CD14-positive monocyte (primary cell): ENCODE measurements at regions not wholly inside any gene's neighbourhood (a gene's known extent, or its start where the extent isn't known, plus 50 kb on each side); places are given as distances from the start of the nearest gene placed in this dataset.

Experiments
- DNase-seq, 3 donors: peaks; one replicate each; pipeline ENCODE4 v3.0.0-alpha.2; 2011 to 2022
- H2AFZ ChIP-seq: 2 replicates; pipeline ENCODE4 v1.6.0; 2012; ENCODE audit warnings: mild to moderate bottlenecking, low read depth, low read length, inconsistent platforms; ENCODE audit not compliant: insufficient read depth, poor library complexity, severe bottlenecking
- H3K27ac ChIP-seq, 2 donors: 1 replicate in 1 of 2; 2 replicates in 1 of 2; pipeline ENCODE4 v1.5.1; 2012 to 2013; ENCODE audit warnings: low read length in 2 of 2, control low read depth in 1 of 2, inconsistent platforms in 1 of 2, low read depth in 1 of 2, mild to moderate bottlenecking in 1 of 2
- H3K27me3 ChIP-seq, 2 donors: one replicate each; pipeline versions ENCODE4 v1.6.0 to v1.6.1; 2011 to 2013; ENCODE audit warnings: low read length in 2 of 2; ENCODE audit not compliant: control insufficient read depth in 2 of 2, insufficient read depth in 2 of 2
- H3K36me3 ChIP-seq, 2 donors: replicated peaks in 1 of 2; 1 replicate in 1 of 2; 2 replicates in 1 of 2; pipeline versions ENCODE4 v1.5.1 to v1.6.1; 2012 to 2013; ENCODE audit warnings: low read length in 2 of 2, control low read depth in 1 of 2, inconsistent platforms in 1 of 2, mild to moderate bottlenecking in 1 of 2; ENCODE audit not compliant: insufficient read depth in 2 of 2, control insufficient read depth in 1 of 2
- H3K4me1 ChIP-seq, 2 donors: 1 replicate in 1 of 2; 2 replicates in 1 of 2; pipeline versions ENCODE4 v1.5.1 to v1.6.1; 2012 to 2013; ENCODE audit warnings: low read length in 2 of 2, control low read depth in 1 of 2, inconsistent platforms in 1 of 2, mild to moderate bottlenecking in 1 of 2, moderate library complexity in 1 of 2; ENCODE audit not compliant: insufficient read depth in 2 of 2, control insufficient read depth in 1 of 2
- H3K4me2 ChIP-seq: replicated peaks from 2 replicates; pipeline ENCODE3; 2012; ENCODE audit warnings: low read length, moderate library complexity, mild to moderate bottlenecking; ENCODE audit not compliant: poor library complexity, severe bottlenecking; ENCODE audit errors: extremely low read depth
- H3K4me3 ChIP-seq, 3 experiments: fragments of 200-600 bp in 1 of 3; sonication (generic) in 1 of 3; replicated peaks in 1 of 3; 1 replicate in 2 of 3; 2 replicates in 1 of 3; pipeline ENCODE4 v1.5.1; 2011 to 2013; ENCODE audit warnings: low read length in 3 of 3, mild to moderate bottlenecking in 3 of 3, control low read depth in 2 of 3, low read depth in 2 of 3, inconsistent platforms in 1 of 3, moderate library complexity in 1 of 3
- H3K79me2 ChIP-seq: 2 replicates; pipeline ENCODE4 v1.6.0; 2012; ENCODE audit warnings: mild to moderate bottlenecking, control low read depth, inconsistent platforms, low read length, moderate library complexity; ENCODE audit not compliant: insufficient read depth
- H3K9ac ChIP-seq: 2 replicates; pipeline ENCODE4 v1.6.0; 2017; ENCODE audit warnings: low read length, mild to moderate bottlenecking; ENCODE audit not compliant: insufficient read depth, poor library complexity, severe bottlenecking
- H3K9me3 ChIP-seq, 2 donors: replicated peaks in 1 of 2; 1 replicate in 1 of 2; 2 replicates in 1 of 2; pipeline versions ENCODE4 v1.5.1 to v1.6.1; 2012 to 2013; ENCODE audit warnings: low read length in 2 of 2, control low read depth in 1 of 2; ENCODE audit not compliant: control insufficient read depth in 1 of 2, insufficient read depth in 1 of 2
- H4K20me1 ChIP-seq: 2 replicates; pipeline ENCODE4 v1.6.0; 2012; ENCODE audit warnings: mild to moderate bottlenecking, low read length, control low read depth, moderate library complexity; ENCODE audit not compliant: insufficient read depth
- H3K27ac Mint-ChIP-seq, 7 donors: one replicate each; pipeline ENCODE4 v1.8.0; 2020; ENCODE audit warnings: mild to moderate bottlenecking in 7 of 7, mixed read lengths in 7 of 7, moderate library complexity in 6 of 7, inconsistent platforms in 2 of 7
- H3K27me3 Mint-ChIP-seq, 3 donors: one replicate each; pipeline ENCODE4 v1.8.0; 2021 to 2022; ENCODE audit warnings: low read depth in 3 of 3, mild to moderate bottlenecking in 3 of 3, mixed read lengths in 3 of 3, moderate library complexity in 3 of 3, inconsistent platforms in 1 of 3
- H3K36me3 Mint-ChIP-seq, 2 donors: one replicate each; pipeline ENCODE4 v1.8.0; 2020; ENCODE audit warnings: mixed read lengths in 2 of 2, inconsistent platforms in 1 of 2, mild to moderate bottlenecking in 1 of 2
- H3K4me1 Mint-ChIP-seq: one replicate; pipeline ENCODE4 v1.8.0; 2020; ENCODE audit warnings: mild to moderate bottlenecking, mixed read lengths
- H3K4me3 Mint-ChIP-seq, 2 donors: one replicate each; pipeline ENCODE4 v1.8.0; 2020; ENCODE audit warnings: mild to moderate bottlenecking in 2 of 2, mixed read lengths in 2 of 2, moderate library complexity in 1 of 2
- H3K9me3 Mint-ChIP-seq, 7 donors: one replicate each; pipeline ENCODE4 v1.8.0; 2020 to 2022; ENCODE audit warnings: mixed read lengths in 7 of 7, mild to moderate bottlenecking in 6 of 7, moderate library complexity in 6 of 7, inconsistent platforms in 2 of 7
- WGBS: methylation state at CpG from one replicate; pipeline ENCODE4 v1.1.5; 2013; ENCODE audit warnings: missing lambda C conversion rate; ENCODE audit not compliant: insufficient coverage; 5-methylcytosine and 5-hydroxymethylcytosine counted together
- intact Hi-C, 2 donors: fragments of 100-400 bp; cut with micrococcal nuclease; formaldehyde crosslinking; loops; one replicate each; pipeline versions ENCODE4 v1.15.0 to v1.15.1; 2023
- TF ChIP-seq, protein P1 (sequence below): fragments of 200-600 bp; IDR thresholded peaks from one replicate; pipeline ENCODE4 v1.8.0; 2022; ENCODE audit warnings: antibody characterized with exemption, mild to moderate bottlenecking

GRCh38 chr13:87344176-87344575 is 327.0 kb upstream of the SLITRK5 start:
- H3K36me3 ChIP-seq: no peaks in the 10 kb centered on the region
- no peak overlapping the region for H3K27ac ChIP-seq
- H3K27me3 Mint-ChIP-seq: no peaks in the 10 kb centered on the region
- no peak overlapping the region for H3K27ac Mint-ChIP-seq
- H4K20me1 ChIP-seq: no peaks in the 10 kb centered on the region
- no peak overlapping the region for H3K4me2 ChIP-seq
- no peaks in the 10 kb centered on the region for H3K79me2 ChIP-seq
- no peaks in the 10 kb centered on the region for H3K4me1 Mint-ChIP-seq
- no peak for DNase-seq
- no peak overlapping the region for H2AFZ ChIP-seq
- H3K4me1 ChIP-seq: no peaks in the 10 kb centered on the region
- H3K9me3 Mint-ChIP-seq: peaks cover 0 to 7% (median 1%) of the 10 kb centered on the region in 7 donors
- TF ChIP-seq, protein P1, sequence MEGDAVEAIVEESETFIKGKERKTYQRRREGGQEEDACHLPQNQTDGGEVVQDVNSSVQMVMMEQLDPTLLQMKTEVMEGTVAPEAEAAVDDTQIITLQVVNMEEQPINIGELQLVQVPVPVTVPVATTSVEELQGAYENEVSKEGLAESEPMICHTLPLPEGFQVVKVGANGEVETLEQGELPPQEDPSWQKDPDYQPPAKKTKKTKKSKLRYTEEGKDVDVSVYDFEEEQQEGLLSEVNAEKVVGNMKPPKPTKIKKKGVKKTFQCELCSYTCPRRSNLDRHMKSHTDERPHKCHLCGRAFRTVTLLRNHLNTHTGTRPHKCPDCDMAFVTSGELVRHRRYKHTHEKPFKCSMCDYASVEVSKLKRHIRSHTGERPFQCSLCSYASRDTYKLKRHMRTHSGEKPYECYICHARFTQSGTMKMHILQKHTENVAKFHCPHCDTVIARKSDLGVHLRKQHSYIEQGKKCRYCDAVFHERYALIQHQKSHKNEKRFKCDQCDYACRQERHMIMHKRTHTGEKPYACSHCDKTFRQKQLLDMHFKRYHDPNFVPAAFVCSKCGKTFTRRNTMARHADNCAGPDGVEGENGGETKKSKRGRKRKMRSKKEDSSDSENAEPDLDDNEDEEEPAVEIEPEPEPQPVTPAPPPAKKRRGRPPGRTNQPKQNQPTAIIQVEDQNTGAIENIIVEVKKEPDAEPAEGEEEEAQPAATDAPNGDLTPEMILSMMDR: no peak
- no peak overlapping the region for H3K4me3 ChIP-seq
- intact Hi-C loops: no loop called here
- WGBS: no CpG with 5 or more reads among the region's 2 CpGs
- H3K9me3 ChIP-seq: no peaks in the 10 kb centered on the region
- no peaks in the 10 kb centered on the region for H3K27me3 ChIP-seq
- H3K36me3 Mint-ChIP-seq: no peaks in the 10 kb centered on the region
- H3K9ac ChIP-seq: no peak overlapping the region
- no peak overlapping the region for H3K4me3 Mint-ChIP-seq

GRCh38 chr13:87355451-87355850 is 315.7 kb upstream of the SLITRK5 start:
- H3K4me1 Mint-ChIP-seq: no peaks in the 10 kb centered on the region
- Histone ChIP-seq H3K4me3 (no peak overlapping the region), H4K20me1 (no peaks in the 10 kb centered on the region), H3K79me2 (no peaks in the 10 kb centered on the region), H3K4me2 (no peak overlapping the region), H3K9me3 (peaks cover 24 to 27% of the 10 kb centered on the region in 2 donors), H3K27ac (no peak overlapping the region), H3K27me3 (no peaks in the 10 kb centered on the region), H3K4me1 (no peaks in the 10 kb centered on the region), H3K36me3 (no peaks in the 10 kb centered on the region), H2AFZ (no peak overlapping the region), H3K9ac (no peak overlapping the region)
- TF ChIP-seq, protein P1: no peak
- intact Hi-C loops: no loop called here
- peaks cover 6 to 19% (median 12%) of the 10 kb centered on the region in 7 donors for H3K9me3 Mint-ChIP-seq
- no peak overlapping the region for H3K27ac Mint-ChIP-seq
- WGBS: 85% methylated on average over 4 of the region's 6 CpGs
- no peaks in the 10 kb centered on the region for H3K36me3 Mint-ChIP-seq
- H3K27me3 Mint-ChIP-seq: no peaks in the 10 kb centered on the region
- H3K4me3 Mint-ChIP-seq: no peak overlapping the region
- DNase-seq: no peak
